Right lobe of liver (tissue), 6 donors: ENCODE measurements at regions not wholly inside any gene's neighbourhood (a gene's known extent, or its start where the extent isn't known, plus 50 kb on each side); places are given as distances from the start of the nearest gene placed in this dataset.
A peak's percentile ranks its signal among the peaks of the same experiment; 100 is the strongest.
"Not testable (repeated sequence)": the region's sequence is repeated elsewhere in the genome, so short reads cannot be mapped to it uniquely, and the experiment has no call there.

Experiments used
- ATAC-seq, 4 donors: fragments of 200-7000 bp; cut with Tn5 transposase; one replicate each; pipeline ENCODE4 v1.9.1; 2020; ENCODE audit warnings: mild to moderate bottlenecking in 4 of 4, moderate library complexity in 4 of 4
- DNase-seq, 3 donors: peaks; one replicate each; pipeline ENCODE4 v3.0.0-alpha.2; 2020
- H3K27ac ChIP-seq, 3 donors: fragments of 200-600 bp; one replicate each; pipeline ENCODE4 v1.8.0; 2022
- H3K27me3 ChIP-seq, 2 donors: fragments of 200-600 bp; one replicate each; pipeline ENCODE4 v1.8.0; 2022
- H3K36me3 ChIP-seq, 4 donors: fragments of 200-600 bp; sonication (generic) in 1 of 4; one replicate each; pipeline versions ENCODE4 v1.5.1 to v1.8.0; 2017 to 2022; ENCODE audit warnings: control low read depth in 1 of 4
- H3K4me1 ChIP-seq, 4 donors: fragments of 200-600 bp; sonication (generic) in 1 of 4; one replicate each; pipeline versions ENCODE4 v1.5.1 to v1.8.0; 2017 to 2022; ENCODE audit warnings: control low read depth in 1 of 4
- H3K4me3 ChIP-seq, 3 donors: fragments of 200-600 bp; one replicate each; pipeline ENCODE4 v1.8.0; 2022
- H3K9me3 ChIP-seq, 4 donors: fragments of 200-600 bp; sonication (generic) in 1 of 4; one replicate each; pipeline versions ENCODE4 v1.5.1 to v1.8.0; 2017 to 2022; ENCODE audit warnings: control low read depth in 1 of 4
- CTCF ChIP-seq, 4 donors: fragments of 200-600 bp in 3 of 4; fragments of 450-650 bp in 1 of 4; IDR thresholded peaks; one replicate each; pipeline versions ENCODE4 v1.5.1 to v1.8.0; 2016 to 2022; ENCODE audit warnings: antibody characterized with exemption in 4 of 4, mild to moderate bottlenecking in 2 of 4
- POLR2A ChIP-seq: fragments of 450-650 bp; IDR thresholded peaks from one replicate; pipeline ENCODE4 v1.6.1; 2017; ENCODE audit warnings: antibody characterized with exemption, mild to moderate bottlenecking
- WGBS: methylation state at CpG from one replicate; pipeline ENCODE4 v1.1.6; 2018; ENCODE audit warnings: low coverage, low lambda C conversion rate; ENCODE audit not compliant: insufficient coverage; ENCODE audit errors: missing lambda C conversion rate; 5-methylcytosine and 5-hydroxymethylcytosine counted together
- intact Hi-C, 2 donors: fragments of 100-400 bp; cut with DNase I; formaldehyde crosslinking; loops; one replicate each; pipeline versions ENCODE4 v1.11.2 to v1.14.1; 2022
- donor health status: DM: no; HTN: yes; CAD: no.
- donor health status: DM: no; HTN: no; CAD: no.
- donor health status: DM: no; HTN: no; CAD: no.
- donor health status: DM: no; HTN: yes; CAD: no.
- donor health status: DM: no; HTN: yes; CAD: no.

- DNase-seq (no peak), ATAC-seq (no peak)
- H3K36me3 ChIP-seq, result no peaks in the 10 kb centered on the region
- no peaks in the 10 kb centered on the region for H3K9me3 ChIP-seq
- intact Hi-C loops, result no loop called here
- TF ChIP-seq POLR2A (no peak), CTCF (IDR thresholded peaks at IDR 0.05) (no peak)
- WGBS, result 86% methylated on average over 1 of the region's 5 CpGs
- H3K4me1 ChIP-seq, result no peaks in the 10 kb centered on the region
- H3K27me3 ChIP-seq, result no peaks in the 10 kb centered on the region
- H3K4me3 ChIP-seq, result no peak overlapping the region
- H3K27ac ChIP-seq, result no peak overlapping the region
Measured at GRCh38 chr7:149664176-149664575, 109.2 kb downstream of the ZNF467 start.

- H3K27ac ChIP-seq, result no peak overlapping the region
- intact Hi-C loops, result no loop called here
- no peaks in the 10 kb centered on the region for H3K36me3 ChIP-seq
- H3K9me3 ChIP-seq, result no peaks in the 10 kb centered on the region
- no peaks in the 10 kb centered on the region for H3K27me3 ChIP-seq
- DNase-seq (peak; percentile 69 to 83 (median 70)), ATAC-seq (peak; percentile 98 to 100 (median 99))
- H3K4me1 ChIP-seq, result no peaks in the 10 kb centered on the region
- WGBS, result 18% methylated on average over 3 of the region's 5 CpGs
- H3K4me3 ChIP-seq, result no peak overlapping the region
- TF ChIP-seq CTCF (IDR thresholded peaks at IDR 0.05) (peak; percentile 49 to 71 (median 58)), POLR2A (no peak)
Measured at GRCh38 chr7:149662591-149663095, 110.7 kb downstream of the ZNF467 start.

- no peak for TF ChIP-seq POLR2A
- no peak for TF ChIP-seq CTCF (IDR thresholded peaks at IDR 0.05)
Measured at GRCh38 chr7:149655784-149656183, 117.6 kb downstream of the ZNF467 start.

GRCh38 chr7:149654588-149654987, 118.8 kb downstream of the ZNF467 start:
- intact Hi-C loops, result no loop called here
- TF ChIP-seq POLR2A, result no peak
- no peaks in the 10 kb centered on the region for H3K27me3 ChIP-seq

More at GRCh38 chr7:149655784-149656183, 117.6 kb downstream of the ZNF467 start:
- Histone ChIP-seq H3K36me3 (no peaks in the 10 kb centered on the region), H3K9me3 (no peaks in the 10 kb centered on the region), H3K4me1 (no peaks in the 10 kb centered on the region), H3K27ac (no peak overlapping the region), H3K4me3 (no peak overlapping the region), H3K27me3 (no peaks in the 10 kb centered on the region)
- no peak for DNase-seq
- 43% methylated on average over 1 of the region's 1 CpG for WGBS
- intact Hi-C loops, result no loop called here
- ATAC-seq, result no peak

GRCh38 chr7:149650190-149650589, 123.2 kb downstream of the ZNF467 start:
- H3K27ac ChIP-seq, intact Hi-C loops, DNase-seq, H3K4me3 ChIP-seq, H3K27me3 ChIP-seq, H3K9me3 ChIP-seq, H3K4me1 ChIP-seq, H3K36me3 ChIP-seq, ATAC-seq: not testable (repeated sequence)
- WGBS, result 36% methylated on average over 1 of the region's 3 CpGs

More at GRCh38 chr7:149654588-149654987, 118.8 kb downstream of the ZNF467 start:
- no peaks in the 10 kb centered on the region for H3K4me1 ChIP-seq
- H3K27ac ChIP-seq, result no peak overlapping the region
- H3K9me3 ChIP-seq, result no peaks in the 10 kb centered on the region
- DNase-seq (no peak), ATAC-seq (no peak)
- no peak overlapping the region for H3K4me3 ChIP-seq
- no peaks in the 10 kb centered on the region for H3K36me3 ChIP-seq
- WGBS, result 50% methylated on average over 1 of the region's 1 CpG

- ATAC-seq (peak; percentile 14 to 87 (median 68)), DNase-seq (peak in 1 of 3 donors; percentile 62)
- H3K4me1 ChIP-seq, result peaks cover 0 to 10% (median 0%) of the 10 kb centered on the region in 4 donors
- H3K4me3 ChIP-seq, result no peak overlapping the region
- no peaks in the 10 kb centered on the region for H3K9me3 ChIP-seq
- H3K36me3 ChIP-seq, result no peaks in the 10 kb centered on the region
- intact Hi-C loops, result no loop called here
- H3K27ac ChIP-seq, result no peak overlapping the region
- 15% methylated on average over 4 of the region's 4 CpGs for WGBS
- TF ChIP-seq CTCF (IDR thresholded peaks at IDR 0.05) (no peak), POLR2A (no peak)
- no peaks in the 10 kb centered on the region for H3K27me3 ChIP-seq
Measured at GRCh38 chr7:149644754-149645153, 128.6 kb downstream of the ZNF467 start.
